HG03378 (cell line): ENCODE measurements at regions not wholly inside any gene's neighbourhood (a gene's known extent, or its start where the extent isn't known, plus 50 kb on each side); places are given as distances from the start of the nearest gene placed in this dataset.

Experiments used
- ATAC-seq: cut with Tn5 transposase; IDR thresholded peaks from one replicate; pipeline ENCODE4 v1.9.1; 2021; ENCODE audit warnings: mild to moderate bottlenecking, moderate library complexity; ENCODE audit not compliant: unreplicated experiment

DNA sequence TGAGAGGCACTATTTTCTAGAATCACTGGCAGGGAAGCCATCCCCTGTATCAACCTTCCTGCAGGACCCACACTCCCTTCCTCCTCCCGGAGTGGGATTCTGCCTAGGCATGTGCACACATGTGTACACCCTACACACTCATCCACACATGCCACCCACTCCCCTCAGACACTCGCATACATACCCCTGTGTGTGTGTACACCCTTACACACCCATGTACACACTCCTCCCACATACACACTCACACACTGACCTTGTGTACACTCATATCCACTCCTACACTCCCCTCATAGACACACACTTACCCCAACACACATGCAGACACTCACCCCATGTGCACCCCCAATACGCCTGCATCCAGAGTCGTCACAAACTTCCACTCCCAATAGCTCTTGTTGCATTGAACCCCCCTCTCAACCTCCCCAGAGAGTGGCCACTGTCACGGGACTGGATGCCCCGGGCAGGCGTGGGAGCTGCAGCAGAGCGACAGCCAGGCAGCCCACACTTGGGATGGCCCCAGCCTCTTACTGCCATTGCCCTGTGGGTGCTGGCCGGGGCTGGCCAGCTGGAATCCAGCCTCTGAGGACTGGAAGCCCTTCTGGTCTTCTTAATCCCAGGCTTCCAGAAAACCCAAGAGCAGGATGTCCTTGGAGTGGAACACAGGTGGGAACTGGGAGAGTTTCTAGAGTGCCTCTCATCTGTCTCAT lies 251.0 kb downstream of the LOXHD1 start:
- no peak for ATAC-seq

DNA sequence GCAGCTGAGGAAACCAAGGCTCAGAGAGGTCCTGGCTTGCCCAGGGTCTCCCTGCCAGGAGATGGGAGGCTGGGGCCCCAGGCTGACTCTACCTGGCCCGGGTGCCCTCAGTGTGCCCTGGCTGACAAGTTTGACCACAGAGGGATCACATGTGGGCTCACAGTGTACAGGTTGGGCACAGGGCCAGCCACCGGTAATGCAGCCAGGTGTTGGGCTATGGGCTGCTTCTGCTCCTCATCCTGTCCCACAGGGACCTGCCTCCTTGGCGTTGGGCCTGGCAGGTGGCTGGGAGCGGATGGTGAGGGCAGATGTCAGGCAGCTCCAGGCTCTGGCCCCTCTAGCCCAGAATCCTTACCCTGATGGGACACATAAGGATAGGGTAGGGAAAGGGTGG lies 250.5 kb downstream of the LOXHD1 start:
- ATAC-seq: no peak

DNA sequence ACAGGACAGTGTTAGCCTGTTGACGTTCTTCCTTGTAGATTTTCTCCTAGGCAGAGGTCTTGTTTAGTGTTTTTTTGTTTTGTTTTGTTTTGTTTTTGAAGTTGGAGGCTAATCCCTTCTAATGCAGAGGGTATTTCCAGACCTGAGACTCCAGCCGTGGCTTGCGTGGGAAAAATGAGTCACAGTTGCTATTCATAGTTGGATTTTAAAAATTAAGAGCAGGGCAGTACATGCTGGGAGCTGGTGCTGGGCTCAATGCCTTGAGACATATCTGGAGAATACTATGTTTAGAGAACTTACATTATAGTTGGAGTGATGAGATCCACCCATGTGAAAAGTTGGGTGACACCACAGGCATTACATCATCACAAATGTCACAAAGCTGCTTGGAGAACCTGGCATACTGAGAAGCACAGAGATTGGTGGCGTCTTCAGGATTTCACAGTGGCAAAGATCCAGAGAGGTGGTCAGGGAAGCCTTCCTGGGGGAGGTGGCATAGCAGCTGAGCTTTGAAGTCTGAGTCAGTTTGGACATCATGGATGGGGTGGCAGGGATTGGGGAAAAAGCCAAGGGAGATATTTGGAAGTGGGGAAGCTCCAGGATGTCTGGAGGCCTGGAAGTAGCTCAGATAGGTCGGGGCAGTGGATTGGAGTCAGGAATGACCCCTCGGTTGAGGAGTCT lies 249.4 kb downstream of the LOXHD1 start:
- no peak for ATAC-seq

DNA sequence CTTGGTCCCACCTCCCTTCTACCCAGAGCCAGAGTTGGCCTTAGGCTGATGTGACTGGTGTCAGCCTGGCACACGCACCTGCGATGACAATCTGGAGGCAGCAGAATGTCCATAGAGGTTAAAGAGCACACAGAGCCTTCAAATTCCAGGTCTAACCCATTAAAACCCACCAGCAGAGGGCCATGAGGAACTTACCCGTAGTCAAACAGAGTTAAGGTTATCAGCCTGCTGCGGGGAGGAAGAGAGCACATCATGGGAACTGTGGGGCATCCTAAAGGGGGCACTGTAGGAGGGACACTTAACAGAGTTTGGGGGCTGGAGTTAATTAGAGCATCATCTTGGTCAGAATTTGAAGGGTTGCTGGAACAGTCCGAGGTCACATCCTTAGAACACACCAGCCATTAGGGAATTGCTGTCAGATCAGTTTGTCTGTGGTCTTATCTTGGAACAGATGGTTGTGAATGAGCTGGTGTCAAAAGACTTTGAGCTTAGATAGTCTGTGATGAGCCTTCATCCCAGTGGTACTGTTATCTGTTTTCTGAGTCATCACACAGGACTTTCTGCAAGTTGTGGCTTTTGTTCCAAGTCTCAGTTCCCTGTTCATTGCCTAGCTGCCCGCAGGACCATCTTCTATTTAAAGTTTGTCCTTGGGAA lies 248.6 kb downstream of the LOXHD1 start:
- ATAC-seq: no peak

DNA sequence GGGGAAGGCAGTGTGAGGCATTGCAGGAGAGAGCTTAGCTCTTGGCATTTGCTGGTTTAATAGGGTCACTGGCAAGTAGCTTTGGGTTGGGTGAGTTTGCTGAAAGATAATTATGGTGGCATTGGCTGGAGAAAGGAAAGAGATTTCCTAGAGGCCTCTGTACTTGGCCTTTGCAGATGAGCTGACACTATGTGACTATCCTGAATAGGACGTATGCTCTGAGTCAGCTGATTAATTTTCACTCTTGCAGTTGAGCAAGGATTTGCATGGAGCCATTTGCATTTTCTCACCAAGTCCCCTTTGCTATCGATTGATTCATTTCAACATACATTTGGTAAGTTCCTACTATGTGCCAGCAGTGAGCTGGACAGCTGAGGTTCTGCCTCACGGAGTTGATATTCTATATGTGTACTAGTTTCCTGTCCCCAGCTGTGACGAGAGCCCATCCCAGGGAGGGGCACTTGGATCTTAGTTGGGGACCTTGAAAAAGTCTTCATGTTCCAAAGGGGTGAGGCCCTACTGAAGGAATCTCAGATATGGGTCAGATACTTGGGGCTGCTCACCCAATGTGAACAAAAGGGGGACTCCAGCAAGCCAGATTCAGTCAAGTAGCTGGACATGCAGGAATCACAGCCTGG lies 245.7 kb downstream of the LOXHD1 start:
- ATAC-seq: no peak

DNA sequence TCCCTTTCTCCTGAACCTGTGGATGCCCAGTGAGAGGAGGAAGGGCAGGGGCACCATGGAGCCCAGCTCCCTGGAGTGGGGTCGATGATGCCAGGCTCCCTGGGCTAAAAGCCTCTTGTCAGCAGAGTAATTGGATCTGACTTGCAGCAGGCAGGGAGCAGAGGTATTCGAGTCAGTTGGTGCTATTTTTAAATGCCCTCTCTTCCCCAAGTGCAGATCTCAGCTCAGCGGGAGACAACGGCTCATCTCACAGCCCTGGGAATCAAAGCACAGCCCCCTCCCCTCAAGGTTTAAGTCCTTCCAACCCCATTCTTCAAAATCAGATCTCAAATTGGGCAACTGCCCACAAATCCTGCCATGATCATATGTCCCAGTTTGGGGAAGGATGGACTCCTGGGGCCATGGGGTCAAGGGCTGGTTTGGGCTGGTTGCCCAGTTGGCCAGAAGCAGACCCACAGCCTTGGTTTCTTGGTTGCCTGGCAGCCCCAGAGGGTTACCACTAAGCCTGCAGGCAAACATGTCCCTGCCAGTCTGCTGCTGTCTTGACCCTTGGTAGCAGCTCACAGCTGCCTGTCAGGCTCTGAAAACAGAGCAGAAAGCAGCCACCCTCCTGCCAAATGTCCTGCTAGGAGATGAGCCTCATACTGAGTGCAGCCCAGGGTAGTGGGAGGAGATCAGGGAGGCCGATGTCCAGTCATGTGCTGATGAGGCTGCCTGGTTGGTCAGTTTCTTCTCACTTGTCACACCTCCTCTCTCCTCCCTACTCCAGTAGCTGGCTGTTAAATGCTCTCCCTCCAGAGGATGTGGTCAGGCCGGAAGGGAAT lies 244.9 kb downstream of the LOXHD1 start:
- ATAC-seq: no peak

DNA sequence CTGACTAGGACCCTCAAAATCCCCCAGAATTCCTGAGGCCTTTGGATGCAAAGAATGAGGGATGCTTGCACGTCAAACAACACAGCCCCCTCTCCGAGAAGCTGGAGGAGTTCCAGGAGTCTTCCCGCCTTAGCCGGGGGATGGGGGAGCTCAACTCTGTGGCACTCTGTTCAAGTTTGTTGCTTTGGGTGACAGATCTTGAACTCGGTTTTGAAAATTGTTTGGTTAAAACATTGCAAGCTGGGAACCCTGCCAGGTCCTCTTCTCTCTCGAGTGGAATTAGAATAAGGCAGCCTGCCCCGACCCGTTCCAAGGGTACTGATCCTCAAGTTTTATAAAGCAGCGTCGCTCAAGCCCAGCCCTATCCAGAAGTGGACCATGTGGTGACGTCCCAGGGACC lies 244.1 kb downstream of the LOXHD1 start:
- no peak for ATAC-seq

DNA sequence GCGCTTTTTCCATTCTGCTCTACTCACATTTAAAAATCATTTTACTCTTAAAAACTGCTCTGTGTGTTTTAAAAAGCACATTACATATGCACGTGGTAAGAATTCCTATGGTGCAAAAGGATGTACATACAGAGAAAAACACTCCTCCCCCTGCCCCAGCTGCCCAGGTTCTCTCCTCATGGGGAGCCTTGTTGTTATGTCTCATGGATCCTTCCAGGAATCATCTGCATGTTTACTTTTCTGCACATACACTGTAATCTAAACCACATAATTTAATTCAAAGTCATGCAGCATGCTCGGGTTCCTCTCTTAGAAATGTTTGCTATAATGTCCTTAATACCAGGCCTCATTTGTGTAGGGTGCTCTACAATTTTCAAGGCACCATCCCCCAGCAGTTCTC lies 243.3 kb downstream of the LOXHD1 start:
- no peak for ATAC-seq

DNA sequence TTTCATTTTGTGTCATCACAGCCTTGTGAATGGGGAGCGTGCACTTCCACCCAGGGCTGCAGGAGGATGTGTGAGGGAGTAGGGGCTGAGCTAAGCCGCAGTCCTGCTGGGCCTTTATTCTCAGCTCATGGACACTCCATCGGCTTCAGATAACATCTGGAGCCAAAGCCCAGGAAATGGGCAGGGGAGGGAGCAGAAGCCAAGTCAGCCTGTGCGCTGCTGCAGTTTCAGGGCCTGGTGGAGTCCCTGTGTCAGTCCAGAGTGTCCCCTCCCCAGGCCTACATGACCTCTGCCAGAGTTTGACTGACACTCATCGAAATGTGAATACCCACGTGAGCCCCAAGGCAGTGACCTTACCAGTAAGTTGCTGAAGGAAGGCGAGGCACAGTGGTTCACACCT lies 242.2 kb downstream of the LOXHD1 start:
- no peak for ATAC-seq

DNA sequence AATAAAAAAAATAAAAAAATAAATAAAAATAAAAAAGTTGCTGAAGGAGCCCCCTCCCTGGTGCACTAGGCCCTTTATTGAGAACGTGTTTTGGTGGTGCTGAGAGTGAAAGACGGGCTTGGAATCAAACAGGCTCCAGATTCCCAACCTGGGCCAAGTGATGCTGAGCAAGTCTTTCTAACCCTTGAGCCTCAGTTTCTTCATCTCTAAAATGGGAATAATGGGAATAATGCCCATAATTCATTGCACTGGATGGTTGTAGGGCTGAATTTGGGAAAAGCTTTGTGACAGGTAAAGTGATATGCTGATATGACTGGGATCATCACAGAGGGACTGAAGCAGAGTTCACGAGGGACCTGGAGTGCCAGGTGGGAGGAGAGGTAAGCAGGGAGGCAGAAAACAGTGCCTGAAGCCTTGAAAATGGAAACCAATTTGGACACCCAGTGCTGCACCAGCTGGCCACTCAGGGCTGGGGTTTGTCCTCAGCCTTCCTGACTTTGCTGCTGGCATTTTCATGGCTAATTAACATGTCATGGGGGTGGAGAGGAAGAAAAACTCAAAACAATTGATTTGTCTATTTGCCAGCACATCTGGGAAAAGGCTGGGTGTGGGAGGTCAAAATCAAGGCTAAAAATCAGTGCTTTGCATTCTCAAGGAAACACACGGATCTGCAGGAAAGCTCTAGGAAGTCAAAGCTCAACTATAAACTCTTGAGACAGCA lies 241.3 kb downstream of the LOXHD1 start:
- no peak for ATAC-seq

DNA sequence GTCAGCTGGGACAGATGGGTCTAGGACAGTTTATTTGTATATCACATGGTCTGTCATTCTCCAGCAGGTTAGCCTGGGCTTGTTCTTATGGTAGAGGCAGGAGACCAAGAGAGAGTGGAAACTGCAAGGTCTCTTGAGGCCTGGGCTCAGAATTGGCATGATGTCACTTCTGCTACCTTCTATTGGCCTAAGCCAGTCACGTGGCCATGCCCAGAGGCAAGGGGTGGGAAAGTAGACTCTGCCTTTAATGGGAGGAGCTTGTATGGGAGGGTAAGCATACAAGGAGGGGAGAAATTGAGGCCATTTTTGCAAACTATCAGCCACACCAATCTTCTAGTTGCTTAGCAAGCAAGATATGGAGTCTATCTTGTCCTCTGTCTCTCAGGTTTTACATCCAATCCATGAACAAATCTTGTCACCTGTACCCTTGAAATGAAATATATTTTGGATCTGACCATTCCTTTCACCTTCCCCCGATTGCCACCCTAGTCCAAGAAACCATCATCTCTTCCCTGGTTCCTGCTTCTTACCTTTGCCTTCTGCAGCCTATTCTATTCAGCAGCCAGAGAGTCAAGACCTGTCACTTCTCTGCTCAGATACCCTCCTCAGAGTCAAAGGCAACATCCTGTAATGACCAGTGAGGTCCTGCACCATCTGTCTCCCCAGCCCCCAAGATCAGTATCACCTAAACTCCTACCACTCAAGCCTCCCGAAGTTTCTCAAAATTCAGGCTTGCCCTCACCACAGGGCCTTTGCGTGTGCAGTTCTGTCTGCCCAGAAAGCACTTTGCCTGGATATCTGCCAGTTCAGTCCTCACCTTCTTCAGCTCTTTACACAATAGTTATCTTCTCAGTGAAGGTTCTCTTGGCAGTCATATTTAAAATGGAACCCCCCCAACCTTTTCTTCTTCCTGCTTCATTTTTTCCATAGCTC lies 240.0 kb downstream of the LOXHD1 start:
- no peak for ATAC-seq

DNA sequence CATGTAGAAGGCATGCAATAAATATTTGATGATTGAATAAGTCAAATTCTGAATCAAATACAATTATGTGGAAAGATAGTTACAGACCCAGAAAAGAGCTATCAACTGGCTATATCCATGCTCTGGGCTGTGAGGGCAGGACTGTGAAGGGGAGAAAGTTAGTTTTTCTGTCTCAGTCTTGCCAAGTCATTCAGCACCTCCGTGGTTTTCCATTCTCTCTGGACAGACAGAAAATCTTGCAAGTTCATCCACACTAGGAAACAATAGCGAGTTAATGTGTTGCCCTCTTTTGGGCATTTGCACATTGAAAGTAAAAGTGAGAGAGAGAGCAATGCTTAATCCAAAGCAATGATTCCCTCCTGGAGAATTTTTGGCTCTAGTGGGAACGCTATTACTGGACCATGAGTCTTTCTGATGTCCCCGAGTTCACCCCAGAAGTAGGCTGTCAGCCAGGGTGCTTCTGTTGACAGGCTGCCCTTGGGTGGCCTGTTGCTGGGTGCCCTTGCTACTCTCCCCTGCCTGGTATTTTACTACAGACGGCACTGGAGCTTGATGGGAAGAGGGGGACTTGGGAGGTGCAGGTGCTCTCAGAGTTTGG lies 238.3 kb downstream of the LOXHD1 start:
- no peak for ATAC-seq

DNA sequence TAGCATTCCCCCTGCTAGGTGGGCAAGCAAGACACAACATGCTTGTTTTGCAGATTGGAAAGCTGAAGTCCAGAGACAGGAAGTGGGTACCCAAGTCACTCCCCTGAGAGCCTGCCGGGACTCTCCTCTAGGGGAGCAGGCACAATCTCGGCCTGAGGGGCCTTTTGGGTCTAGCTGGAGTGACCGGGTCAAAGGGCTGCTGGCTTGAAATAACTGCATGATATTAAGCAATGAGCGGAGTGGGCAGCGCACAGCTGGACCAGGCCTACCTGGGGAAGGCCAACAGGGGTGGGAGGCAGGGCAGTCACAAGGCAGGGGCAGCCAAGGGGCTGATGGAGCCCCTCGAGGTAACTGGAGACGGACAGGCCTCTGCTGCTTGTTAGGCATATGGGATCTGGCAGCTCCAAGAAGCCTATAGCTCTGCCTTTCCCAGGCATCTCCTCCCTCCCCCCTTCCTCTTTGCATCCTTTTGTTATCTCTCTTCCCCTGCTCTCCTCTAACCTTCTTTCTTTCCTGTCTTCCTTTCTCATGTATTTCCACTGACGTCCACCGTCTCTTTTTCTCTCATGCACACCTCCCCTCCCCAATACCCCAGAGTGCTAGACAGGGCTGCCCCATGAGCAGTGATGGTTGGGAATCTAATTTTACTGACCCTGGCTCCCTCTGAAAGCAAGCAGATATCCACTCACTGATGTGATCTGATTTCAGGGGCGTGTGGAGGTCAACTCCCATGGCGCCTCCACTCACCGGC lies 237.5 kb downstream of the LOXHD1 start:
- no peak for ATAC-seq

DNA sequence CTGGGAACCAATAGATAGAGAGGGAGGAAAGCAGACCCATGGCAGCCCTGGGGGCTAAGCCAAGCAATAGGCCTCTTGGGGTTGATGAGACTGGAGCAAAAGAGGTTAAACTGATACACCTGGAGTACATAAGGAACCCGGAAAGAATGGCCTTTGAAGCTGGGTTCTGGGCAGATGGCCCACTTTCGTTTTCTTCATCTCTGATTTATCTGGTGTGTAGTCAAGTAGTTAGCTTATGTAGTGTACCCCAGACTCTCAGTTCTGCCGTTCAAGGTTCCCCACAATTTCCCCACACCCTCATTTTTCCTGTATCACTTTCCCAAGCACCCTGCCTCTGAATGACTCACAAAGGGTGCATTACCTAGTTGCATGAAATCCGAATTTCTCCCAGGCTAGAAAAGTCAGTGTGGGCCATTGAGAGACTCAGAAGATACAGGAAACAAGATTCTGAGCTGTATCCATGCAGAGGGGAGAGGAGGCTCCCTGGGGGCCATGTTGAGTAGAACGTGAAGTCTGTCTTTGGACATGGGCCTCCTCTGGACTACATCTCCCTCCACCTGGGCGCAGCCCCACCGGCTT lies 235.0 kb downstream of the LOXHD1 start:
- ATAC-seq: no peak

DNA sequence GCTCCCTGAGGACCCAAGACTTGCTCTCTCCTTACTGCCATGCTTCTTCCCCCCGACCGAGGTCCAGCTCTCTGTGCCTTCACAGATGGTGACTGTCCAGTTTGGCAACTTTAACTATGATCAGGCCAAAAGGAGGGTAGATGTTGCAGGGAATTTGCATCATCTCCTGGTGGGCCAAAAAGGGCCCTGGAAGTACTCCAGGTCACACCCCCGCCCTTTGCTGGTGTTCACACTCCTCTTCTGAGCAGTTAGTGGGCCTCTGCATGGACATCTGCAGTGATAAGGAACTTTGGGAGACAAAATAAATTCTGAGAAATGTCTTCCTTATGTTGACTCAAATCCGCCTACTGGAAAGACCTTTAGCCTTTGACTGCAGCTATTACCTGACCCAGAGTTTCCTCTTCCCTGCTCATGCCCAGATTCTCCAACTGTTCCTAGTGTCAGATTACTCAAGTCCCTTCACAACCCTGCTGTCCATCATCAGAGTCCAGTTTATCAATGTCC lies 234.4 kb downstream of the LOXHD1 start:
- no peak for ATAC-seq

DNA sequence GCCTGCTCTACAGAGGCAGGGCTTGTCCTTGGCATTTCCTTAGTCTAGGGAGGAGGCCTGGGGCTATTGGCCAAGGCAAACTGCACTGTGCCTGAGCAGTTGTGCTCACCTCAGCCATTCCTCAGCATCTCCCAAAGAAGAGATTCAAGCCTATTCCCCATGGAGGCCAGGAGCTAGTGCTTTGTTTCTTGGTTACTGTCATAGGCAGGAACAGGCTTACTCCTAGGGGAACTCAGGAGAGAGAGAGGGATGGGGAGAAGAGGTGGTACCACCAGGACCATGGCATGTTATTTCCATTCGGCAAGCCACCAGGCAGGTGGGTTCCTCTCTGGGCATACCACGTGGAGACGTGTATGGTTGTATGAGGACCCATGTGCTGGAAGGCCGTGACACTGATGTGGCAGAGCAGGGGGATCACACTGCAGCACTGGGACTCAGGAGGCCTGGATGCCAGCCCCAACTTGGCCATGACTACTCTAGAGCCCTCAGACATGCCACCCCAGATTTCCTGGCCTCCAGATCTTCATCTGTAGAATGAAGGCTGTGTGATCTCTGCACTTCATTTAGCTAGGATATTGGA lies 233.7 kb downstream of the LOXHD1 start:
- ATAC-seq: no peak

DNA sequence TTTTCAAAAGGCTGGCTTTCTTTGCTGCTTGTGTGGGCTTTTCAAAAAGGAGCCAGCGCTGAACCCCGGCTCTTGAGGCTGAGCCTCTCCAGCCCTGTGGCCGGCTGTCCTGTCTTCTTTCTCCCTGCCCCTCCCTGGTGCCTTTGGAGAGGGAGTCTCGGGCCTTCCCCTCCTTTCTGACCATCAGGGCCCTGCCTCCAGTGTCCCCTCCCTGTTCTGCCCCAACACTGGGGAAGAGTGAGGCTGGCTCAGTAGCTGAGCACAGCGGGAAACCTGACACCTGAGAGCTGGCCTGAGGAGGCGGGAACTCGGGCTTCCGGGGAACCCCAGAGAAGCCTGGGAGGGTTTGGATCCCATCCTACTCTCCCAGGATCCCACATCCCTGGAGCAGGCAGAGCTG lies 232.1 kb downstream of the LOXHD1 start:
- no peak for ATAC-seq
